WERI-Rb-1 (cell line): ENCODE measurements at regions not wholly inside any gene's neighbourhood (a gene's known extent, or its start where the extent isn't known, plus 50 kb on each side); places are given as distances from the start of the nearest gene placed in this dataset.

Source experiments
- DNase-seq: peaks from one replicate; pipeline ENCODE4 v3.0.0-alpha.2; 2020
- H3K27ac ChIP-seq: fragments of 250-450 bp; sonication (Bioruptor Pico); 2 replicates; pipeline ENCODE4 v1.5.1; 2020; ENCODE audit warnings: mild to moderate bottlenecking, moderate library complexity
- H3K27me3 ChIP-seq: fragments of 250-450 bp; sonication (Bioruptor Pico); 2 replicates; pipeline ENCODE4 v1.5.1; 2021; ENCODE audit warnings: mild to moderate bottlenecking, low read depth, moderate library complexity; ENCODE audit not compliant: insufficient read depth, severe bottlenecking
- H3K36me3 ChIP-seq: fragments of 250-450 bp; sonication (Bioruptor Pico); 2 replicates; pipeline ENCODE4 v1.5.1; 2020; ENCODE audit warnings: mild to moderate bottlenecking, moderate library complexity
- H3K4me3 ChIP-seq: 2 replicates; pipeline ENCODE4 v1.5.1; 2011; ENCODE audit warnings: low read depth, mild to moderate bottlenecking, control low read depth, low read length
- H3K9me3 ChIP-seq: fragments of 250-450 bp; sonication (Bioruptor Pico); 2 replicates; pipeline ENCODE4 v1.5.1; 2021; ENCODE audit warnings: mild to moderate bottlenecking, moderate library complexity; ENCODE audit not compliant: severe bottlenecking
- TF ChIP-seq, protein P1 (sequence below): IDR thresholded peaks from 2 replicates; pipeline ENCODE4 v1.5.1; 2011; ENCODE audit warnings: low read depth, mild to moderate bottlenecking, control low read depth, inconsistent platforms, low read length

DNA sequence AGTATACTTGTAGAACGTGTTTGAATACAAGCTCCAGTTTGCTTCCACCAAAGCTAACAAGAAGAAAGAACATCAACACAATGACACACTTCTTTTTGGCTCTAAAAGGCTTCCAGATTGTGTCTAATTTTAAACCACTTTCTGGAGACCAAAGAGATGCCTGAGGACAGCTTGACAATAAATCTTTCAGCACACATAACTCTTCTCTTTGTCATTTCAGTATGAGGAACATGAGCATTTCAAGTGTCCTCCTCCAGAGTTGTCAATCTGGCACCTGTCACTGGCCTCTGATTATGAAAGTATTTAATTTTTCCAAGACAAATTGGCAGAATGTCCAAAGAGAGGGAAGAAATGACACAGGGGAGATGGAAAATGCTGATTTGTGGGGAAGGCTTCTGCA, 79.0 kb upstream of the TLR4 start:
- H3K9me3 ChIP-seq = peaks cover 24% of the 10 kb centered on the region
- no peak for DNase-seq
- H3K36me3 ChIP-seq = no peaks in the 10 kb centered on the region
- H3K4me3 ChIP-seq = no peak overlapping the region
- H3K27me3 ChIP-seq = no peaks in the 10 kb centered on the region
- no peak overlapping the region for H3K27ac ChIP-seq
- TF ChIP-seq, protein P1, sequence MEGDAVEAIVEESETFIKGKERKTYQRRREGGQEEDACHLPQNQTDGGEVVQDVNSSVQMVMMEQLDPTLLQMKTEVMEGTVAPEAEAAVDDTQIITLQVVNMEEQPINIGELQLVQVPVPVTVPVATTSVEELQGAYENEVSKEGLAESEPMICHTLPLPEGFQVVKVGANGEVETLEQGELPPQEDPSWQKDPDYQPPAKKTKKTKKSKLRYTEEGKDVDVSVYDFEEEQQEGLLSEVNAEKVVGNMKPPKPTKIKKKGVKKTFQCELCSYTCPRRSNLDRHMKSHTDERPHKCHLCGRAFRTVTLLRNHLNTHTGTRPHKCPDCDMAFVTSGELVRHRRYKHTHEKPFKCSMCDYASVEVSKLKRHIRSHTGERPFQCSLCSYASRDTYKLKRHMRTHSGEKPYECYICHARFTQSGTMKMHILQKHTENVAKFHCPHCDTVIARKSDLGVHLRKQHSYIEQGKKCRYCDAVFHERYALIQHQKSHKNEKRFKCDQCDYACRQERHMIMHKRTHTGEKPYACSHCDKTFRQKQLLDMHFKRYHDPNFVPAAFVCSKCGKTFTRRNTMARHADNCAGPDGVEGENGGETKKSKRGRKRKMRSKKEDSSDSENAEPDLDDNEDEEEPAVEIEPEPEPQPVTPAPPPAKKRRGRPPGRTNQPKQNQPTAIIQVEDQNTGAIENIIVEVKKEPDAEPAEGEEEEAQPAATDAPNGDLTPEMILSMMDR = no peak

DNA sequence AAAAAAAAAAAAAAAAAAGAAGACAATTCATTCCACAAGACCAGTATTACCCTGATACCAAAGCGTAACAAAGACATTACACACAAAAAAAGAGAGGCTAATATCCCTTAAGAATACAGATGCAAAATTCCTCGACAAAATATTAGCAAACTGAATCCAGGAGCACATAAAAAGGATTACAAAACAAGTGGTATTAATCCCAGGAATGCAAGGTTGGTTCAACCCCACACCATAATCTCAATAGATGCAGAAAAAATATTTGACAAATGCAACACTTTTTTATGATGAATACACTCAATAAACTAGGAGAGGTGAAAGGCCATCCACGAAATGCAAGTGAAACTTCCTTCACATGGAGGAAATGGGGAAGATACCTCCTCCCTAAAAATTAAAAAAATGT, 80.1 kb upstream of the TLR4 start:
- Histone ChIP-seq H3K27me3 (no peaks in the 10 kb centered on the region), H3K9me3 (peaks cover 29% of the 10 kb centered on the region), H3K4me3 (no peak overlapping the region), H3K36me3 (no peaks in the 10 kb centered on the region), H3K27ac (no peak overlapping the region)
- TF ChIP-seq, protein P1 = no peak
- no peak for DNase-seq

DNA sequence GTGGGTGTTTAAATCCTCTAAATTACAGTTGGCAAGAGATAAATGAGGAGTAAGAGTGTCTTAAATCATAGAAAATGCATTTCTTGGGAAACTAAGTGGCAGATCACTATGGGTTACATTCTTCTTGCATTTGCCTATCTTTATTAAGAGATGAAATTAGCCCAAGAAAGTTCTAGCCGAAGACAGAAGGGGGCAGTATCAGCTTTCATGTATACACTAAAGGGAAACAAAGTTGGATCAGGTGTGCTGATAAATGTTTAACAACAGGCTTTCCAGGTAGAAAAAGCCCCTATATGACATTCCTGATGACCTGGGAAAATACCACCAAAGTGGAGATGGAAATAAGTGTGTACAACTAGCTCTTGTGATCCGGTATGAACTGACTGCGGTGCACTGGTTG, 81.9 kb upstream of the TLR4 start:
- H3K4me3 ChIP-seq = no peak overlapping the region
- no peaks in the 10 kb centered on the region for H3K36me3 ChIP-seq
- H3K27ac ChIP-seq = no peak overlapping the region; the same call in 1 of the 2 replicates
- H3K27me3 ChIP-seq = no peaks in the 10 kb centered on the region
- TF ChIP-seq, protein P1 = no peak
- peaks cover 29% of the 10 kb centered on the region for H3K9me3 ChIP-seq
- no peak for DNase-seq

DNA sequence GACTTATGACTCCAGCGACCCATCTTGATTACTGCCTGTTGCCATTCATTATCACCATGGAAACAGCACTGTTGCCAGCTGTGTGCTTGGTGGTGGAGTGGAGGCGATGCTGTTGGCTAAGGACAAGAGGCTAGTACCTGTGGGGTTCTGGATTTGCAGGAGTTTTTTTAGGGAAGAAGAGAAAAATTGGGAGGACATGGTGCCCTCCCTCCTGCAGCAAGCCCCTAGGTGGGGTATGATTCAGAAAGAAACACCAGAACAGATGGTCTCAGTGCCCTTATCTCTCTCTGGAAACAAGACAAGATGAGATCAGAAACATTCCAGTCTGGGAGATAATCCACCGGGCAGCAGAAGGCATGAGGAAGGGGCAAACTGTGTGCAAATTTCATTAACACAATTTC, 87.8 kb upstream of the TLR4 start:
- Histone ChIP-seq H3K9me3 (peaks cover 5% of the 10 kb centered on the region), H3K4me3 (peak overlapping the region; percentile 6), H3K27me3 (no peaks in the 10 kb centered on the region), H3K27ac (peak overlapping the region; percentile 69), H3K36me3 (no peaks in the 10 kb centered on the region)
- peak; percentile 87 for DNase-seq
- TF ChIP-seq, protein P1 = peak; percentile 25; the same call in 1 of the 2 replicates

DNA sequence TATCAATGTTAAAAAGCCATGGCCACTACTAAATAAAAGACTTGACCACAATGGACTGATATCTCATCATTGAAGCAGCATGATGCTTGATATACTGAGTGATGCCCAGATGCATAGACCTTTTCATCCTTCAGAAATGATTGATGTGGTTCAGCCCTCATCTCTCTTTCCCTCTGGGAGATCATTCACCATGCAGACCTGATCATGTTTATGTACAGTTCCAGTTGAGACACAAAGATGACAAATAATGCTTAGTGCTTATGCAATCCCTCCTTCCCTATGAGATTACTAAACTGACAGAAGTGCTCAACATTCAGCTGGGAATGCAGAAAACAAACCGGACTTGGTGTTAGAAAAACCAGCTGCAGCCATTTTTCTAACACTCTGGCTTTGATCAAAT, 91.9 kb upstream of the TLR4 start:
- no peak for DNase-seq
- H3K27ac ChIP-seq = no peak overlapping the region
- H3K4me3 ChIP-seq = no peak overlapping the region
- no peaks in the 10 kb centered on the region for H3K27me3 ChIP-seq
- H3K36me3 ChIP-seq = no peaks in the 10 kb centered on the region
- H3K9me3 ChIP-seq = no peaks in the 10 kb centered on the region
- TF ChIP-seq, protein P1 = no peak

DNA sequence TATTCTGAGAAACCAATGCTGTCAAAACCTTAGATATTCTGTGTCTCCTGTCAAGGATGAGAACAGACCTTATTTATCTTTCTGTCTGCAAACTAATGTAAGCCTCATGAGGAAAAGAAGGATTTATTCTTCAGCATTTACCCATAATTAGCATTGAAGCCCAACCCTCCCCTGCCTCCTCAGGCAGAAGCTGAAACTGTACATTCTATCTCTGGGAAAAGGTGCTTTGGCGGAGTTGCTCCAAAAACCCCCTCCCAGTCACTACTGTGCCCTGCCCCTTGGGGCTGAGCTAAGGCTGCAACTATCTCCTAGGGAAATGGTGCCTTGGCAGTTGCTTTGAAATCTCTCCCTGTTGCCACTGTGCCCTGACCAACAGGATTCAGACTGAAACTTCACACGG, 106.2 kb upstream of the TLR4 start:
- H3K36me3 ChIP-seq = no peaks in the 10 kb centered on the region
- TF ChIP-seq, protein P1 = no peak
- H3K27ac ChIP-seq = no peak overlapping the region
- H3K9me3 ChIP-seq = peaks cover 3% of the 10 kb centered on the region
- DNase-seq = no peak
- H3K27me3 ChIP-seq = no peaks in the 10 kb centered on the region
- no peak overlapping the region for H3K4me3 ChIP-seq
